IPS-18c (cell line): ENCODE measurements at regions not wholly inside any gene's neighbourhood (a gene's known extent, or its start where the extent isn't known, plus 50 kb on each side); places are given as distances from the start of the nearest gene placed in this dataset.

Experiments used
- H3K4me3 ChIP-seq: 2 replicates; pipeline ENCODE4 v1.7.0; 2013; ENCODE audit warnings: low read depth, mild to moderate bottlenecking, low read length, moderate library complexity; ENCODE audit not compliant: insufficient read depth
- H3K9me3 ChIP-seq: one replicate; pipeline ENCODE4 v1.6.1; 2013; ENCODE audit warnings: mild to moderate bottlenecking, low read length, moderate library complexity; ENCODE audit not compliant: control insufficient read depth, insufficient read depth

DNA sequence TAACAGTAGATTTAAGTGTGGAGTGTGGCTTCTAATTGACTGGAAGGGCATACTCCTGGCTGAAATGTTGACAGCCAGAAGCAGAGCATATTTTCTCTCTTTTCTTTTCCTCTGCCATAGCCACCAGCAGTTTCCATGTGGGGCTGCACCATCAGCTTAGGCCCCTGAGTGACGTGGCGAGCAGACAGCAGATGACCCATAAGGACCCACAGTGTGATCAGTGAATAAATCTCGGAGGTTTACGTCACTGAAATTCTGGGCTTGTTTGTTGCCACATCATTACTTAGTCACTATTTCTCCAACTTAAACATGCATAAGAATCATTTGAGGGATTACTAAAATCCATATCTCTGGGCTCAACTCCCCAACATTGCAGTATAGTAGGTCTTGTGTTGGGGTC is 549.7 kb upstream of the TMEM132C start:
- H3K9me3 ChIP-seq: no peaks in the 10 kb centered on the region
- no peak overlapping the region for H3K4me3 ChIP-seq

DNA sequence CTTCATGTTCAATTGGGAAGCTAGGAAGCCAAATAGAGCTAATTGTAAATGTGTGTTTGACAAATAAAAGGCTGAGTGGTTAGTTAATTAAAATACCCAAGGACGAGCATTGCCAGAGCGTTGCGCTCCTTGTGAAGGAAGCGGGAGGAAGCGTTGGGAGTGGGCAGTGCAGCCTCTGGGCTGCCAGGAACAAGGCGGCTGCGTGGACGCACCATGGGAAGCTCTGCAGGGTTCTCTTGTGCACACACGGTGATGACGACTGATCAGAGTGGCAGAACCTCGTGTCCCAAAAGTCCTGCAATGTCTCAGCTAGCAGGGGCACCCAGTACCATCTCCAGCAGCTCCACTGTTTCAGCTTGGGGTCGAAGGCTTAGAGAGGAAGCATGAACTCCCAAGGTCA is 546.6 kb upstream of the TMEM132C start:
- H3K4me3 ChIP-seq: no peak overlapping the region
- H3K9me3 ChIP-seq: no peaks in the 10 kb centered on the region

DNA sequence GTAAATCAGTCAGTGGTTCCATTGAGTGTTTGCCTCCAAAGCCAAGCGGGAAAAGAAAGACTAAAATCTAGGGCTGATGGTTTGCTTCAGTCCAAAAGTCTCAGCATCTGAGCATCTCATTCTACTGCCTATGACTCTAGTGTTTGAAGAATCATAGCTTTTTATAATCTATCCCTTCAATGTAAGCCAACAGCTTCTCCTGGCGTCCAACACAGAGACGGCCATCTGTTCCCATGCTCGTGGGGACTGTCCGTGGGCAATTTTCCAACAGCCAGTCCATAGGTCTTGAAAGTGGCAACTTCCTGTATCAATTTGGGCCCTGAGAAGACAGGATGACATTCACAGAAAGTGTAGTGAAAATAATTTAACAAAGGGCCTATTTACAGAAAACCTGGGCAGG is 544.4 kb upstream of the TMEM132C start:
- Histone ChIP-seq H3K9me3 (no peaks in the 10 kb centered on the region), H3K4me3 (no peak overlapping the region)

DNA sequence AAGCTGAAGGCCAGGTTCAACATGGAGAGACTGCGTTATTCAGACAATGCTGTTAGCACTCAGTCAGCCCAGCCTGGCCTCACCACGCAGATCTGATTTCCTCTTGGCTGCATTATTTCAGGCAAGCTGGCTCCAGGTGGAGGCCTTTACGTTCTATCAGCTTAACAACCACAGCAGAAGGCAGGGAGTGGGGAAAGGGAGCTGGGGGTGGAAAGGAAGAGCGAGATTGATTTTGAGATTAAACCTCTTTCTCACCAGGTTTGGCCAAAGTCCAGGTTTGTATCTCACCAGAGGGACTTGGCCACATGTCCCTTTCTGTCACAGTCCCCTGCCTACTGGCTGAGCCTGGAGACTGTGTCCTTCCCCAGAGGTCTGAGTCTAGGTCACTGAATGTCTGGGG is 543.7 kb upstream of the TMEM132C start:
- no peaks in the 10 kb centered on the region for H3K9me3 ChIP-seq
- H3K4me3 ChIP-seq: no peak overlapping the region

DNA sequence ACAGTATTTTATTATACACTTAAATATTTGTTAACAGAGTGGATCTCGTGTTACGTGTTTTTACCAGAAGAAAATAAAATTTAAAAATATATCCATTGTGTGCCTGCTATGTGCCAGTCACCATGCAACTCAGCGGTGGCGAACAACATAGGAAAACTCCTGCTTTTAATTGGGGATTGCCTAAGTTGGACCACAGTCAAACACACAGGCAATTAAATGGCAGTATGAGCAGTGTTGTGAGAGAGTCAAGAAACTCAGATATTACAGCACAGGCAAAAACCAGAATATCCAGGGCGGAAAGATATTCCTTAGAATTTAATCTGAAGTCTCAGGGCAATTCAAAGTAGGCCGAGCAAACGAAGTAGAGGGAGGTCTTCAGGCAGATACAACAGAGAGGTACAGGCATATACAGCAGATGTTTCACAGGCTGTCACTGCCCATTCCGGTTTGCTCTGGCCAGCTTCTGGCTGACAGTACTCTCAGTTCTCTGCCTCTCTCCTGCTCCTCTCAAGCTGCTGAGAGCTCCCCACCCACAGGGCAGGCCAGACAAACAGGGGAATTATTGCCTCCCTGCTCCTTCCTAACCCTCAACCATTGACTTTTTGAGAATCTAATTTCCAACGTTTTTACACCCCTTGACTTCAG is 540.2 kb upstream of the TMEM132C start:
- H3K4me3 ChIP-seq: no peak overlapping the region
- H3K9me3 ChIP-seq: no peaks in the 10 kb centered on the region

DNA sequence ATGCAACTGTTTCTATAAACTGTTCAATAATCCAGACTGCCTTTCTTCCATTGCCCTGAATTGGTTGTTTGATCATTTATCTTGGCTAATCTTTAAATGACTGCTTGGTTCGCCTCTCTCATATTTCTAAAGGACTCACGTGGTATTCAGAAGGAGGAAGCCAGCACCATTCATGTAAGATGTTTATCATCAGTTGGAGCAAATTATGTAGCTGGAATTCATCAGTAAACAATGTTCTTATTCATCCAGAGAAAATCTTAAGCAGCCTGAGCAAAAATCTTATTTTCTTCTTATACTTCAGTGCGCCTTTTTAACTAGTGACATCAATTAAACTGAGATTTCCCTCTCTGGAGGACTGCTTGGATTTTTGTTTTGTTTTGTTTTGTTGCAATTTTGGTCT is 538.7 kb upstream of the TMEM132C start:
- no peaks in the 10 kb centered on the region for H3K9me3 ChIP-seq
- H3K4me3 ChIP-seq: no peak overlapping the region

DNA sequence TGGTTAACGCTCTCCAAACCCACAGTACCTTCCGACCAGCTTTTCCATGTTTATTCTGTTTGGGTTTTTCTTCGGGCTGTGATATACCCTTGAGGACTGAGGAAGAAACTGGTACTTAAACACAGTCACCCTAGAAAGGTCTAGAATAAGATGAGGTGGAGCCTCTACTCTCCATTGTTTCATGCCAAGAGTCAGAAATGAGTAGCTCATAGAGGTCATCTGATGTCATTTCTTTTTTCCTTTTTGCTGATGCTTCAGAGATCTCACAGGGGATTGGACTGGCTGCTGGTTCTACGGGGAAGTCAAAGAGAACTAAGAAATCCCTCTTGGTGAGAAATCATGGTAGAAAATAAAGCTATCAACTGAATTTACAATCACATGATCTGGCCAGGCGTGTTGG is 538.2 kb upstream of the TMEM132C start:
- H3K4me3 ChIP-seq: no peak overlapping the region
- no peaks in the 10 kb centered on the region for H3K9me3 ChIP-seq

DNA sequence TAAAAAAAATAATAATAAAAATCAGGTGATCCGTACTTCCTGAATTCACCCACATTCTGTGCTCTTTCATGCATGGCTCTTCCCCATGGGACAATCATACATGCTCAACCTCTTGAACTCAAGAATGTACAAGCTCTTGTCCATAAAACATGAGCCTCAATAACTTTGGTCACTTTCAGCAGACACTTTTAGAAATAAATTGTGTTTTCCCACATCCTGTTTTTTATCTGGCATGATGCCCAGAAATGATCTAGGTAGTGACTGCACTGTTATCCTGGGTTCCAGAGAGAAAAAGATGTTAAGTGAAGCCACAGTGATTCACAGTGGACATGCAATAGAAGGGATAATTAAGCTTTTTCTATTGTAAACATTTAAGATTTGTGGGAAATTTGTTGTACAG is 537.6 kb upstream of the TMEM132C start:
- Histone ChIP-seq H3K4me3 (no peak overlapping the region), H3K9me3 (no peaks in the 10 kb centered on the region)

DNA sequence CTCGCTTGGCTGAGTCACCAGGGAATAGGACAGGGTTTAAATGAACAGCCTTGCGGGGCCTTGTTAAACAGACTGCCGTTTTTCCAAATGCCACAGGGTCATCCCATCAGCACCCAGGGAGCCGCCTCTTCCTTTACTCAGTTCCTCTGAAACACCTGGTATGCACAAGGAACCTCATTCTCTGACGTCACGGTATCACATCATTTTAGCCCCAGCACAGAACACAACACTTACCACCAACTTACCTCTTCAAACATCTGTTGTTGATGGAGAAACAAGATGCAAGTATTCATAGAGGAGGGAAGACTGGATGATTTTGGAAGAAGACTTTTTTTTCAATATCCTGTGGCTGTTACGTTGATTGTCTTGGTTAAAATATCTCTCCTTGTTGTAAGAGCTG is 535.3 kb upstream of the TMEM132C start:
- no peaks in the 10 kb centered on the region for H3K9me3 ChIP-seq
- no peak overlapping the region for H3K4me3 ChIP-seq

DNA sequence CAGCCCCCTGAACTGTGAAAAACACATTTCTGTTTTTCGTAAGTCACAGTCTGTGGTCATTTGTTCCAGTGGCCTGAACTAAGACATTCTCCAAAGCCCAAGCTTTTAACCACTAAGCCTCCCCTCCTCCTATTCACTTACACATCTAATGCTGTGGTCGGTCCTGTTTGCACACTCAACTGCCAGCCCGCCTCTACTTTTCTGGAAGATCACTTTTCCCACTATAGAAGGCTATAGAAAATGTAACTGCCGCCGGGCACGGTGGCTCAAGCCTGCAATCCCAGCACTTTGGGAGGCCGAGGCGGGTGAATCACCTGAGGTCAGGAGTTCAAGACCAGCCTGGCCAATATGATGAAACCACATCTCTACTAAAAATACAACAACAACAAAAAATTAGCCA is 524.7 kb upstream of the TMEM132C start:
- Histone ChIP-seq H3K4me3 (no peak overlapping the region), H3K9me3 (peaks cover 2% of the 10 kb centered on the region)

DNA sequence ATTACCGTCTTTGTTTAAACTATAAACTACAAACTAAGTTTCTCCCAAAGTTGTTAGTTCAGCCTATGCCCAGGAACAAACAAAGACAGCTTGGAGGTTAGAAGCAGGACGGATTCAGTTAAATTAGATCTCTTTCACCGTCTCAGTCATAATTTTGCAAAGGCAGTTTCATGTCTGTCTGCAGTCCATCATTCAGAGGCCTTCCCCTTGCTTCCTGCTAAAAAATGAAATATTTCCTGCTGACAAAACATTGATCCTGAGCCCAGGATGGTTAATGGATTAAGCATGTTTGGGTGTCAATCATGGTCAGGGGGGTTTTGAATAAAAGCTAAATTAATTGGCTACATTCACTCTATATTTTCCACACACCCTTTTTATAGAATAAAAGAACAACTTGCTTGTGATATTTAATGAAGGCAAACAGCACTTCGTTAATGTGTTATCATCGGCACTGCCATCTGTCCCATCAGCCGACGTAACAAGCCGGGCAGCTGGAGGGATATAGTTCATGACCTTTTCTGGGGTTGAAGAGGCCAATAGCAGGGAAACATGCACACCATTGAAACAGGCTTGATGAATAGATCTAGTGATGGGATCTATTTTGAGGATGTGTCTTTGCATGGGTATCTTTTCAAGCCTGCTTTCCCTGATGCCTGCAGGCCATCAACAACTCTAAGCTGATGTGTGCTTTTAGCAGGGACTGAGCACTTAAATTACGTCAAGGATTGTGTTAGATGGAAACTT is 521.3 kb upstream of the TMEM132C start:
- Histone ChIP-seq H3K4me3 (no peak overlapping the region), H3K9me3 (peaks cover 2% of the 10 kb centered on the region)

DNA sequence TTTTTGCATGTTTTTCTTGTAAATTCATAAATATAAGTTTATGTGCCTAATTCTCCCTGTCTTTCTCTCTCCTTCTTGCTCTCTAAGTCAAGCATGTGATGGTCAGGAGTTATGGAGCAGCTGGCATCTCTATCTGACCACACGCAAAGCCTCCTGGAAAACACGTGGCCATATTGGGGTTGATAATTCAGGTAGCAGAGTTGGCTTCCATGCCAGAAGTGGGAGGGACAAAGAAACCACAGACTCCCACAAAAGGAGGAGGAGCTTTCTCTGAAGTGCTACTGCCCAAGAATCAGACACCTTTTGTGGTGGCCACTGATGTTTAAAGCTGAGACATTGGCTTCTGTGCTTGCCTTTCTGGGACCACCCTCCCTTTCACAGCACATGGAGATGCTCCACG is 517.6 kb upstream of the TMEM132C start:
- H3K4me3 ChIP-seq: no peak overlapping the region

DNA sequence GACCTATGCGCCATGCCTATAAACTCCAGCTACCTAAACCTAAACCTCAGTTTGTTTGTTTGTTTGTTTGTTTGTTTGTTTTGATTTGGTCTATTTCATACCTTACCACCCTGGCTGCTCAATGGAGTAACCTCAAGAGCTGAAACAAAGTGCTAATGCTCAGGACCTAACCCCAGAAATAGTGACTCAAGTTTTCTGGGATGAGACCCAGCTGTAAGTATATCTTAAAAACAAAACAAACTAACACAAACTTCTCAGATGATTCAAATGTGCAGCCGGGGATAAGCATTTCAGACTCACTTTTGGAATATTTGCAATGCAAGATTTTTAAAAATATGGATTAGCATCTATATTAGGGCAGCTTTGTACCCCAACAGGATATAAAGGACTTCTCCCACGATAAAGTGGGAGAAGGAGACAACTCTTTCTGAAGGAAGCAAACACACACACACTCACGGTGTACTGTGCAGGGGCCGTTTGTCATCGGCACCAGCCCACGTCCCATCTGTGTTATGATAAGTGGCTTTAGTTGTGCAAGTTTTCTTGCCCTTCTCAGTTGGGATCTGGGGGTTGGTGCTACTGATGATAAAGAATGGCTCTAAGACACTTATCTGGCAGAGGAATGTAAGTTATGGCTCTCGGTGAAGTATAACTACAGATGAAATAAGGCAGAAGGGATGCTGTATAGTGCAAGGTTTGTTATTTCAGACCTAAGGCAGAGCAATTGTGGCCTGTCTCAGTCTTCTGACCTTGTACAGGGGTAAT is 516.7 kb upstream of the TMEM132C start:
- H3K4me3 ChIP-seq: no peak overlapping the region
- no peaks in the 10 kb centered on the region for H3K9me3 ChIP-seq

More for the DNA sequence above, 517.6 kb upstream of the TMEM132C start:
- no peaks in the 10 kb centered on the region for H3K9me3 ChIP-seq

DNA sequence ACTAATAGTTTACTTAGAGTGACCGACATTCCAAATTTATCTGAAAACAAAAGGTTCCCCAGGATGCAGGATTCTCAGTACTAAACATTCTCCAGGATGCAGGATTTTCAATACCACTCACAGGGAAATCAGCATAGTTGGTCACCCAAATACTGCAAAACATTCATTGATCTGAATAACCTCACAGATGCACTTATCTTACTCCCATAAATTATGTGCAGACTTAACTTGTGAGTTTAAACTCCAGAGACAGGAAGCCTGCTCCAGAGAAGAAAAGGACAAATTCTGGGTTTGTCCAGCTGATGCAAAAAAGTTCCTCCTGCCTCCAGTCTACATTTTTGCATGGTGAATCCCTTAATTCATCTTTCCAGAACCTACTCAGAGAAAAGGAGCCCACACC is 514.2 kb upstream of the TMEM132C start:
- Histone ChIP-seq H3K9me3 (no peaks in the 10 kb centered on the region), H3K4me3 (no peak overlapping the region)

DNA sequence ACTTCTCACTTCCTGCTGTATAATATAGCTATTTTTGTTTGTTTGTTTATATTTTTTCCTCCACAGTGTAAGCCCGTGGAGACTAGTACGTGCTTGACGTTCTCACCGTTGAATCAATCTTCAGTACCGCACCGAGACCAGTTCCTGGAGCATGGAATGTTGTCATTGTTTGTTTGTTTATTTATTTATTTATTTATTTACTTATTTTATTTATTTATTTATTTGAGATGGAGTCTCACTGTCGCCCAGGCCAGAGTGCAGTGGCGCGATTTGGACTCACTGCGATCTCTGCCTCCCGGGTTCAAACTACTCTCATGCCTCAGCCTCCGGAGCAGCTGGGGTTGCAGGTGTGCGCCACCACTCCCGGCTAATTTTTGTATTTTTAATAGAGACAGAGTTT is 506.6 kb upstream of the TMEM132C start:
- H3K4me3 ChIP-seq: no peak overlapping the region
- no peaks in the 10 kb centered on the region for H3K9me3 ChIP-seq

DNA sequence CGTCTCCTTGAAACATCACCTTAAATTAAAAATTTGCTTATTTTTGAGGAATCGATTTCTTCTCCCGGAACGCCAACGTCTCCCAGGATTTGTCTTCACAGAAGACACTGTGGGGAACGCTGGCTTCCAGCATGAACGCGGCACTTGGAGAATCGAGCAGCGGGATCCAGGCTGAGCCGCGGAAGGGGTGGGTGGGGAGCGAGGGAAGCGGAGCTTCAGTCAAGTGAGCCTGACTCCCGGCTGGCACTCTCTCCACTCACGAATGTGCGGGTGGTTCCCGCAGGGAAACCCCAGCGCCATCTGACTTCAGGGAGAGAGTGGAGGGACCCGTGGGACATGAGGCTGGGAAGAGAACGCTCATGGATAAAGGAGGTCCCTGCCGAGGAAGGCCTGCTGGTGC is 506.0 kb upstream of the TMEM132C start:
- Histone ChIP-seq H3K4me3 (no peak overlapping the region), H3K9me3 (no peaks in the 10 kb centered on the region)

DNA sequence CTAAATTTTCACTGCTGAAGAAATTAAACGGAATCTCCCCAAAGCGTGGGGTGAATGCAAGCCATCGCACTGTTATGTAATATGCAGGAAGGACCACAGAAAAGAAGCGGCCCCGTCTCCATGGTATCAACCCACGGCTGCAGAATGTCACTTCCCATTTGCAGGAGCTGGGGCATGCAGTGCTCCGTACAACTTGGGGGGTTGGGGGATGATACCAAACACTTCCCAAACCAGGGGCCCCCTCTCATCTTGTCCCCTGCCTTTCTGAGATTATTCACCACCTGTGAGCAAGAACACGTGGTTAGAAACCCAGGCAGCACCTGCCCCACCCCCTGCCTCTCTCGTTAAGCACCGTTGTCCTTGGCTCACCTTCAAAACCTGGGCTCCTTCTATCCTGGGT is 505.1 kb upstream of the TMEM132C start:
- Histone ChIP-seq H3K9me3 (no peaks in the 10 kb centered on the region), H3K4me3 (no peak overlapping the region)

DNA sequence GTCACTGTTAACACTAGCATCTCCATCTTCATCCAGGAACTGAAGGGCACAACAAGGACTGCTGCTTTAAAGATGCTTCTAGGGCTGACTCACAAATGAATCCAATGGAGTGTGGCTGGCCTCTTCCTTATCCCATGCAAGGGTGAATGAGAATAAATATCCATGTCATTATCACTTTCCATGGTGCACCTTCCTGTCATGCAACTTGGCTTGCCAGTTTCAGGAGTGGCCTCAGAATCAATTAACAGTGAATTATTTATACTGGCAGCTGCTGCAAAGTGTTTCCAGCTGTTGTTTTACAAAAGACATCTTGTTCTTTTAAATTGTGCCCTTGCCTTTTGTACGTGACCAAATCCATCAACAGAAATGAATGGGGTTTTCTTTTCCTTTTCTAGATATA is 499.3 kb upstream of the TMEM132C start:
- H3K9me3 ChIP-seq: no peaks in the 10 kb centered on the region
- no peak overlapping the region for H3K4me3 ChIP-seq
